Stomach (tissue), 4 donors: ENCODE measurements at regions not wholly inside any gene's neighbourhood (a gene's known extent, or its start where the extent isn't known, plus 50 kb on each side); places are given as distances from the start of the nearest gene placed in this dataset.

ENCODE experiments used
- CTCF ChIP-seq, 7 experiments: fragments of 450-650 bp in 4 of 7; fragments of 200-600 bp in 3 of 7; sonication (generic) in 3 of 7; IDR thresholded peaks; one replicate each; pipeline ENCODE4 v1.5.1; 2016 to 2019; ENCODE audit warnings: antibody characterized with exemption in 7 of 7, control low read depth in 2 of 7, mild to moderate bottlenecking in 1 of 7
- EP300 ChIP-seq: sonication (generic); formaldehyde crosslinking; IDR thresholded peaks from one replicate; pipeline ENCODE4 v1.6.1; 2017; ENCODE audit warnings: antibody characterized with exemption
- POLR2A ChIP-seq, 4 donors: fragments of 450-650 bp; IDR thresholded peaks; one replicate each; pipeline ENCODE4 v1.6.1; 2016; ENCODE audit warnings: antibody characterized with exemption in 4 of 4, control low read depth in 2 of 4, mild to moderate bottlenecking in 1 of 4, moderate library complexity in 1 of 4
- POLR2AphosphoS5 ChIP-seq, 3 donors: sonication (generic); formaldehyde crosslinking; IDR thresholded peaks; one replicate each; pipeline ENCODE4 v1.6.1; 2016; ENCODE audit warnings: antibody characterized with exemption in 3 of 3

GRCh38 chr10:130458509-130458908 lies 322.3 kb downstream of the GLRX3 start:
- TF ChIP-seq POLR2AphosphoS5 (IDR thresholded peaks at IDR 0.05) (no peak), CTCF (IDR thresholded peaks at IDR 0.05) (no peak), POLR2A (IDR thresholded peaks at IDR 0.05) (no peak), EP300 (no peak)
